AG10803 (cell line): ENCODE measurements at regions not wholly inside any gene's neighbourhood (a gene's known extent, or its start where the extent isn't known, plus 50 kb on each side); places are given as distances from the start of the nearest gene placed in this dataset.

Experiments
- DNase-seq: peaks from one replicate; pipeline ENCODE4 v3.0.0; 2010; ENCODE audit warnings: low read depth
- H3K4me3 ChIP-seq: 2 replicates; pipeline ENCODE4 v1.5.1; 2011; ENCODE audit warnings: mild to moderate bottlenecking, low read length, control low read depth
- TF ChIP-seq, protein P1 (sequence below): conservative IDR thresholded peaks from 2 replicates; pipeline ENCODE4 v1.5.1; 2011; ENCODE audit warnings: mild to moderate bottlenecking, low read length, control low read depth, inconsistent platforms

- no peak overlapping the region for H3K4me3 ChIP-seq
- TF ChIP-seq, protein P1, sequence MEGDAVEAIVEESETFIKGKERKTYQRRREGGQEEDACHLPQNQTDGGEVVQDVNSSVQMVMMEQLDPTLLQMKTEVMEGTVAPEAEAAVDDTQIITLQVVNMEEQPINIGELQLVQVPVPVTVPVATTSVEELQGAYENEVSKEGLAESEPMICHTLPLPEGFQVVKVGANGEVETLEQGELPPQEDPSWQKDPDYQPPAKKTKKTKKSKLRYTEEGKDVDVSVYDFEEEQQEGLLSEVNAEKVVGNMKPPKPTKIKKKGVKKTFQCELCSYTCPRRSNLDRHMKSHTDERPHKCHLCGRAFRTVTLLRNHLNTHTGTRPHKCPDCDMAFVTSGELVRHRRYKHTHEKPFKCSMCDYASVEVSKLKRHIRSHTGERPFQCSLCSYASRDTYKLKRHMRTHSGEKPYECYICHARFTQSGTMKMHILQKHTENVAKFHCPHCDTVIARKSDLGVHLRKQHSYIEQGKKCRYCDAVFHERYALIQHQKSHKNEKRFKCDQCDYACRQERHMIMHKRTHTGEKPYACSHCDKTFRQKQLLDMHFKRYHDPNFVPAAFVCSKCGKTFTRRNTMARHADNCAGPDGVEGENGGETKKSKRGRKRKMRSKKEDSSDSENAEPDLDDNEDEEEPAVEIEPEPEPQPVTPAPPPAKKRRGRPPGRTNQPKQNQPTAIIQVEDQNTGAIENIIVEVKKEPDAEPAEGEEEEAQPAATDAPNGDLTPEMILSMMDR: no peak
- no peak for DNase-seq
Measured at GRCh38 chr1:29648798-29649188, 412.5 kb downstream of the PTPRU start.

DNA sequence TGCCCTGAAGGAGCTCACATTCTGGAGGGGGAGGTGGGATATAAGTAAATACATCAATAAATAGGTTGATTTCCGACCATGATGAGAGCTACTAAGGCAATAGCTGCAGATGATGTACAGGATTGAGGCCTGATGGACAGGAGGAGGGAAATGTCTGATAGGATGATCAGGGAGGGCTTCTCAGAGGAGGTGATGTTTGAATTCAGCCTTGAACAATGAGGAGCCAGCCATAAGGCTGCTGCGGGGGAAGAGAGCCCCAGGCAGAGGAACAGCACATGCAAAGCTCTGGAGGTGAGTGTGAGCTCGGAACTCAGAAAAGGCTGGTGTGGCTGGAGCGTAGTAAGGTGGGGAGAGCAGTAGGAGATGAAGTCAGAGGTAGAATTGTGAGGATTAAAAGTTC, 411.7 kb downstream of the PTPRU start:
- DNase-seq: no peak
- TF ChIP-seq, protein P1: no peak
- H3K4me3 ChIP-seq: no peak overlapping the region

GRCh38 chr1:29647581-29647980, 411.3 kb downstream of the PTPRU start:
- H3K4me3 ChIP-seq: no peak overlapping the region
- peak; percentile 30 for DNase-seq
- TF ChIP-seq, protein P1: no peak

- no peak for DNase-seq
- H3K4me3 ChIP-seq: no peak overlapping the region
- TF ChIP-seq, protein P1: no peak
Measured at GRCh38 chr1:29646161-29646775, 409.9 kb downstream of the PTPRU start.

DNA sequence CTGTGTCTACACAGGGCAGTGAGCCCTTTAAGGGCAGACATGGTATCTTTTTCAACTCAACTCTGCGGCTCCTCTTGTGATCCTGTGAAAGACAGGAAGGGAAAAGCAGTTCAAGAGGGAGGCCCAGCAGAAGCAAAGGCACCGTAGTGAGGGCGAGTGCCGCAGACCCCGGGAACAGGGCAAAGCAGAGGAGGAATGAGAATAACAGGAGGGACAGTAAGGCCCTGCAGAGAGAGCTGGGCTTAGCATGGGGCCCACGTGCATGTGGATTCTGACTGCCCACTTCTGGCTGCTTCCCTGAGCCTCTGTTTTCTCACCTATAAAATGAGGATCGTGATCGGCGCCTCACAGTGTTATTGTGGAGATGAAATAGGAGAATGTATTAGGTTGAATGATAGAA, 409.3 kb downstream of the PTPRU start:
- DNase-seq: no peak
- no peak overlapping the region for H3K4me3 ChIP-seq
- TF ChIP-seq, protein P1: no peak

DNA sequence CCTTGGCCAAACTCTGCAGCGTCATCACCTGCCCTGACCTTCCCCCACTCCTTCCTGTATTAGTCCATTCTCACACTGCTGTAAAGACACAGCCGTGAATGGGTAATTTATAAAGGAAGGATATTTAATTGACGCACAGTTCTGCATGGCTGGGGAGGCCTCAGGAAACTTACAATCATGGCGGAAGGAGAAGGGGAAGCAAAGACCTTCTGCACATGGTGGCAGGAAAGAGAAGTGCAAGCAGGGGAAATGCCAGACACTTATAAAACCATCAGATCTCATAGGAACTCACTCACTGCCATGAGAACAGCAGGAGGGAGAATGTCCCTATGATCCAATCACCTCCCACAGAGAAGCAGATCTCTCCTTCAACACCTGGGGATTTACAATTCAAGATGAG, 408.5 kb downstream of the PTPRU start:
- TF ChIP-seq, protein P1: no peak
- no peak overlapping the region for H3K4me3 ChIP-seq
- no peak for DNase-seq

GRCh38 chr1:29643838-29644440, 407.6 kb downstream of the PTPRU start:
- TF ChIP-seq, protein P1: no peak
- no peak overlapping the region for H3K4me3 ChIP-seq
- DNase-seq: no peak
